ENCODE measurements at regions not wholly inside any gene's neighbourhood (a gene's known extent, or its start where the extent isn't known, plus 50 kb on each side); places are given as distances from the start of the nearest gene placed in this dataset.

DNA sequence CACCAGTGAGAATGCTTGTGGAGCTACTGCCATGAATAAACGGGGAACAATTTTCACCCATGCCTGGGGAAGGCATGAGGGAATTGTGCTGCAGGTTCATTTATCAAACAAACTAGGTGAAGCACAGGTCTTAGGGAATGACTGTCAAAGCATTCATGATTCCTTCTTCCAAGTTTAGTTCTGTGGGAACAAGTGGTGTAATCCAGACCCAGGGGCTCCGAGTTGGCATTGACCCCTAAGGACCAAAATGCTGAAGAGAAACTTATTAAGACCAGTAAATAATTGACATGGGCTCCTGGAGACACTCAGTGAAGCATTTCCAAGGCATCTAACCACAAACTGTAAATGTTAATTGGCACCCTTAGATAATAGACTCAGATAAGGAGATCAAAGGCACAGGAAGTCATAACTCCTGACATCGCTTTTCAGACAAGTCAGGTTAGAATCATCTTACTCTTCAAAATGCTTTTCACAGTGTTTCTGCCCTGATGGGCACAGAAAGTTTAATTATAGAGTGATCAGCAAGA, 96.9 kb downstream of the SPP2 start:
- DNase-seq: no peak

DNA sequence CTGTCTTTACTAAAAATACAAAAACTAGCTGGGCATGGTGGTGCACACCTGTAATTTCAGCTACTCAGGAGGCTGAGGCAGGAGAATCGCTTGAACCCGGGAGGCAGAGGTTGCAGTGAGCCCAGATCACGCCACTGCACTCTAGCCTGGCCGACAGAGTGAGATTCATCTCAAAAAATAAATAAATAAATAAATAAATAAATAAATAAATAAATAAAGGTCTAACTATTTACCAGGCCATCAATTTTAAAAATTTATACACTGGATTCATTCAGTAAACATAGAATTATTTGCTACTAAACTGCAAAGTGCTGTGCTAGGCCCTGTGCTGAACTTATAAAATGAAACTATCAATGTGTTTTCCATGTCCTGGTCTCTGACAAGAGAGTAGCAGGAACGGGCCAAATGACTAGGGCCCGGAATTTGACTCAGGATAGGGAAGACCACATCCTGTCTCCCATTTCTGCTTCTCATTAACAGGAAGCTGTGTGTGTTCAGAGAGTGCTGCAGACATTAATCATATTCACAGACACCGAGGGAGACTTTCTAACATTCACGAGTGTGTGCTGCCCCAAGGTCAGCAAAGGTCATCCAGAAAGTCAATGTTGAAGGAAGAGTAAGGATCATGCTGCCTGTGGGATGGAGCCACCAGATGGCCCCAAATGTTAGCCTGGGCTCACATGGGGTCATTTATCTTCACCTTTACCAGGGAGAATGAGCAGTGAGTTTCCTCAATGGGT, 95.8 kb downstream of the SPP2 start:
- DNase-seq: no peak

DNA sequence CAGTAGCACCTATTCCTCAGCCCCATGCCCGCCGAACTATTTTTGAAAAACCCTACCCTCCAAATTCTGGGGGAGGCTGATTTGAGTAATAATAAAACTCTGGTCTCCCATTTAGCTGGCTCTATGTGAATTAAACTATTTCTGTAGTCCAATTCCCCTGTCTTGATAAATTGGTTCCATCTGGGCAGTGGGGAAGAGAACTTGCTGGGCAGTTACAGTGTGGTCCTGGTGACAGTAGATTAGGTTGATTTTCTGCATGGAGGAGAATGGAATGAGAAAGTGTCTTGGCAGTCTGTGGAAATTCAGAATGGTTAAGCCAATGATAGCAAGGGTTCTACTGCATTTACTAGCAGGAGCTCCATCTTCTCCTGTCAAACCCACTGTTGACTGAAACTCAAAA, 95.0 kb downstream of the SPP2 start:
- no peak for DNase-seq

DNA sequence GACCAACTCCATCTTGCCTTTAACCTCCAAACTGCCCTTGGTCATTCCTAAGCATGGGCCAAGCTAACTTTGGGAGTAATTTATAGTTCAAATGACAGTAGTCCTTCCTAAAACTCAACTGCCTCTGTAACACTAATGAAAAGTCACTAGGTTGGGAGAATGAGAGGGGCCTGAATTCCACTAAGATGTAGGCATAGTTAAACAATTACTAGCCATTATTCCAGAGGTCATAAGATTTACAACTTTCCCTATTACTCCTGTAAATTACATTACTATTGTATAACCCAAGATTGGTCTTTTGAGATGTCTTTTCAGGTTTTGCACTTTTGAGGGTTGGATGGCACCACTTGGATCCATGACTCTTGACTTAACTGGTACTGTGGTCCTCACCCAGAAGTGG, 94.6 kb downstream of the SPP2 start:
- DNase-seq: no peak

DNA sequence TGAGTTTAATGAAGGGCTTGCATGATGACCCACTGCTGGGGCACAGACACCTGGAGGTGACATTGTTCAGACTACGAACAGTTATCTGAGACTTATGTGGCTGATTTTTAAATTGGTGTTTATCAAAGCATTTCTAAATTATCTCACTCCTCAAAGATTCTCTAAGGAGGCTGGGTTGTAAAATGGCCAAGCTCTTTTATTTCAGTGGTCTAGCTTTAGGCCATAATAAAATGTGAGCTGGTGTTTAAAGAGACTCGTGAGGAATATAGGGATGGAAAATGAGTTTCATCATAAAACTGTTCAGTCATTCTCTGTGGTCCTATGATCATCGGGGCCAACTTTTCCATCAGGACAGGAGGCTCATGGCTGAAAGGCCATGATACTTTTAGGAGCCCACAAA, 93.4 kb downstream of the SPP2 start:
- no peak for DNase-seq

DNA sequence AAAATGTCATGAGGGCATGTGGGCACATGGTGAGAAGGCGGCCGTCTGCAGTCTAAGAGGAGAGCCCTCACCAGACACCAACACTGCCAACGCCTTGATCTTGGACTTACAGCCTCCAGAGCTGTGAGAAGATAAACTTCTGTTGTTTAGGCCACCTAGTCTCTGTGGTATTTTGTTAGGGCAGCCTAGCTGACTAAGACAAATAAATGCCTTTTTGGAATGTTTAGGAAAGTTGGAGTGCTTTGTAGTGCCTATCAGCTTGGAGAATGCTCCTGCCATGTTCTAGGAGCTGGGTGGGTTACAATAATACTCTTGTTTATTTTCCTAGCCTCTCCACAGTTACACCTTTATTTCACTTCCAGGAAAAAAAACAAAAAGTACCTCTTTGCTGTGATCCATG, 92.0 kb downstream of the SPP2 start:
- no peak for DNase-seq

DNA sequence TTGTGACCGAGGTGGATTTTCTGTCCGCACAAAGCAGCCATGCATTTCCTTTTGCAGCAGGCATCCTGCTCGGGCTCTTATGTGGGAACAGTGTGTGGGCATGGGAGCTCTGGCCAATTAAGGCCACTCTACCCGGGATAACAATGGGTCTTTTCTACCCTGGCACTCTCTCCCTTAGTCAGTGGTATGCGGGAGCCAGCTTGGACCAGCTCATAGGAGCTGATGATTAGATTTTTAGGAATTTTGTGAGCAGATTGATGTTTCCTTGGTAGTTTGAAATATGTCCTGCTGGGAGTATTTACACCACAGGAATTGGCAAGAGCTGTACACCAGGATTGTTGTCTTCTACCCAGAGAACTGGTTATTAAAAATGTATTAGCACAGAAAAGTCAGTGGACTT, 89.3 kb downstream of the SPP2 start:
- DNase-seq: no peak

DNA sequence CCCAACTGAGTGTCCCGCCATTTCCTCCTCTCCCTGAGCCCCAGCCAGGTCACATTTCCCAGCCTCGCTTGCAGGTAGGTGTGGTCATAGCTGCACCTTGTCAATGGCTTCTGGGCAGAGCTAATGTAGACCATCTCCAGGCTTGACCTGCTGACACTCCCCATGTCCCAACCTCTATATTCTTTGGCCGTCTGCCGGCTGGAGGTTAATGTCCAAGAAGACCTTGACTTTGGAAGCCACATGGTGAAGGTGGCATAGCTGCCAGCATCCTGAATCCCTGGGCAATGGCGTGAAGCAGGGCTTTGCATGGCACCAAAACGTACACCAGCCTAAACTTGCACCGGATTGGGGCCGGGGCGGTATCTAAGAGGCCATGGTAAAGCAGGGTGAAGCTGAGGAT, 88.3 kb downstream of the SPP2 start:
- DNase-seq: no peak

DNA sequence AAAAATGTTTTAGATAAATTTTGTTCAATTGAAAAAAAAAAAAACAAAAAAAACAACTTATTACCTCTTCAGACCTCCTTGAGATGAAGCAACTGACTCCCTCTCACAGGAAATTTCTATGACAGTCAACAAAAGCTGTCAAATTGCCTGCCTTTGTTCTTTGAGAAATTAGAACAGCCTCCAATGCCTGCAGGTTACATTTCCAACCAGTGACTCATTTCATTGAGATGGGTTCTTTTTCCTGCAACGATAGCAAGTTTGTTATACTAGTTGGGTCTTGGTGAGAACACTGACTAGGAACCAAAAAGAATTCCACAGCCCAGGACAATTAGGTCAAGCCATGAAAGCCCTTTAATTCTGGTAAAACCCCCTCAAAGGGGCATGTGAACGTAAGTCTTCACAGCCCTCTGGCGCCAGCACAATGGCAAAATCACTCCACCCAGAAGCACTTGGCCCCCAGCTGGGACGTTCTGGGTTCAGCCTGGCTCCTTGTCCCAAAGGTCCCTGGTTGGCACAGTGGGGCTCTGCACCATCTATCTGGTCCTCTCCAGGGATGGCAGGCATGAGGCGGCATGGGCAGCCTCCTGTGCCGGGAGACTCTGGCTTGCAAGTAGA, 87.0 kb downstream of the SPP2 start:
- DNase-seq: no peak

DNA sequence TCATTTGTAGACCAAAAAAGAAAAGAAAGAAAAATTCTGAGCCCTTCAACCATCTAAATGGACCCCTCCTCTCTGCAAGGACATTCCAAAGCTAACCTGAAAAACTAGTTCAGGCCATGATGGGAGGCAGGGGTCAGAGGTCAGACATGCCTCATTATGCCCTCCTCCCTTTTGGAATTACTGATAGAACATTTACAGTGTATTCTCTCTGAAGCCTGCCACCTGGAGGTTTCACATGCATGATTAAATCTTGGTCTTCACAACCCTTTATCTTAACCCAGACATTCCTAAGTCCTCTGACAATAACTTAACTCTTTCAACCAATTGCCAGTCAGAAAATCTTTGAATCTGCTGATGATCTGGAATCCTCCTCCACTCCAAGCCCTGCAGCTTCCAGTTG, 86.0 kb downstream of the SPP2 start:
- no peak for DNase-seq

DNA sequence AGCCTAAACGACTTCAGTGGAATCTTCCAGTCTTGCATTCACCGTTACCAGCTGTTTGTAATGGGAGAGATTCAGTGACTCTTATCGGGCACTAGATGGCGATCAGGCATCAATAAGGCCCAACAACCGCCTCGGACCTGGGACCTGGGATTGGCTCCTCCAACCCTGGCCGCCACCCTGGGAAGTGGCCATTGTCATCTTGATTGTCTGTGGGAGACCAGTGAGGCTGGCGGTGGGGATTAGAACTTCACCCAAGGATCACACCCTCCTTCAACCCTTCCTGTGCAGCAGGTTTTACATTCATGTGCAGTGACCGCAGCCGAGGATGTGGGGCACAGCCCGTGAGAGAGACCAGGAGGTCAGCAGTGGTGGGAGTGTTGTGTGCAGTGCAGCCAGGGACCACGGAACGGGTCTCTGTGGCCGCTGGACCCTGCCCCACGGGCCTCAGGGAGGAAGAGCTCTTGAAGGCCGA, 85.3 kb downstream of the SPP2 start:
- no peak for DNase-seq

DNA sequence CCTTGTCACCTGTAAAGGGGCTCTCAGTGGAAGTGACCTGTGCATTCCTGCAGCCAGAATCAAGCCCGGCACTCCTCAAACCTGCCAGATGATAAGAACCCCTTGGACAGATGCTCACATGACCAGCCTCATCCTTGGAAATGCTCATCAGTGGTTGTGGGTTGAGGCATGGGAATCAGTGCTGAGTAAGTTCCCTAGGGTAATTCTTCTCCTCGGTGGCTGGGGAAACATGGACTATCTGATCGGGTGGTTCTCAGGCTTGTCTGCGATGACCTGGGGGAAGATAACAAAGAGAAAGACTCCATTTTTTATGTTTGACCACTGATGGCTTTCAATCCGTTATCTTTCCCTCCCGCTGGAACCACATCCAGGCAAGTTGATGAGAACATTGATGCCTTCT, 84.0 kb downstream of the SPP2 start:
- DNase-seq: no peak

DNA sequence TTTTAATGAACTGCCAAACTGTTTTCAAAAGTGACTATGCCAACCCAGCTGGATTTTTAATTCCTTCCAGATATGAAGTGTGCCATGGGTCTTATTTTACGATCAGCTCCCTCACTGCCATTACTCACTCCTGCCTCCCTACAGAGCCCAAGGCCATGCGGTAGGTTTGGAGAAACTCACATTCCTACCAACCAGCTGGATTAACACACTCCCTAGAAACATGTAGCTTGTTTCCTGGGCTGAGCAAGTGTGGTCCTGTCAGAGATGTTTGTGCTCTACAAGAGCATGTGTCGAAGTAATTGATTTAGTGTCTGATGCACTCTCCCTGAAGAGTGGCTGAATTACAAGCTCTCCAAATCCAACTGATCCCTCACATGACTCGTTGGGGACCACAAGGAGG, 82.5 kb downstream of the SPP2 start:
- DNase-seq: no peak

DNA sequence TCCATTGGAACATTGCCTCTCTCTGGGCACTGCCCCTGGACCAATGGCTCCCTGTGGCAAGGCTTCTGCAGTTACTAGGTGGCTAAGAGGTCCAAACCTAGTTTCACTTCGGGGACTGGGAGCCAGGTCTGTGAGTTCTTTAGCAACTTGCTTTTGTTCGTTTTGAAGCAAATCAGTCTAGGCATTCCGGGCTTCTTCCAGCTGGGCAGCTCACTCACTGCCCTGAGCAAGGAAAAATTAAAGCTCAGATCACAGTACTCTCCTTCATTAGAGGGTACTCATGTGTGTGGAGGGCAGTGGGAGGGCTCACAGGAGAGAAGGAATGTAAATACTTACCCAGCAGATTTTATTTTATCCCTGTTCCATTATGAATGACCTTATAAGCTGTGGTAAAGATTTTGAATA, 80.3 kb downstream of the SPP2 start:
- DNase-seq: no peak

DNA sequence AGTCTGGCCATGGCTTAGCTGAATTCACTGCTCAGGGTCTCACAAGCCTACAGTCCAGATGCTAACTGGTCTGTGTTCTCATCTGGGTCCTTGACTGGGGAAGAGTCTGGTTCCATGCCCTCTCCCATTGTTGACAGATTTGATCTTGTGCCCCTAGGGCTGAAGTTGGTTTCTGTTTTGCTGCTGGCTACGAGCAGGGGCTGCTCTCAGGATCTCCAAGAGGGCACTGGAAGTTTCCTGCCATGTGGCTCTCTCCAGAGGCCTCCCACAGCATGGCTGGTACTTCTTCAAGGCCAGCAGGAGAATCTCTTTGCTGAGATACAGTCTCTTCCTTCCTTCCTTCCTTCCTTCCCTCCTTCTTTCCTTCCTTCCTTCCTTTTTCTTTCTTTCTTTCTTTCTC, 78.1 kb downstream of the SPP2 start:
- DNase-seq: no peak

Measured in occipital lobe (tissue), 1 donor.